Tibial nerve (tissue), 4 donors: ENCODE measurements at regions not wholly inside any gene's neighbourhood (a gene's known extent, or its start where the extent isn't known, plus 50 kb on each side); places are given as distances from the start of the nearest gene placed in this dataset.

ENCODE experiments used
- CTCF ChIP-seq, 5 experiments: fragments of 200-600 bp in 3 of 5; fragments of 450-650 bp in 2 of 5; sonication (generic) in 3 of 5; IDR thresholded peaks; one replicate each; pipeline ENCODE4 v1.5.1; 2016 to 2019; ENCODE audit warnings: antibody characterized with exemption in 5 of 5, mild to moderate bottlenecking in 3 of 5, moderate library complexity in 2 of 5
- EP300 ChIP-seq, 2 donors: sonication (generic); formaldehyde crosslinking; IDR thresholded peaks; one replicate each; pipeline ENCODE4 v1.6.1; 2017; ENCODE audit warnings: antibody characterized with exemption in 2 of 2, mild to moderate bottlenecking in 1 of 2
- POLR2A ChIP-seq, 2 donors: fragments of 450-650 bp; IDR thresholded peaks; one replicate each; pipeline ENCODE4 v1.6.1; 2017; ENCODE audit warnings: antibody characterized with exemption in 2 of 2, mild to moderate bottlenecking in 2 of 2, moderate library complexity in 2 of 2

- no peak for TF ChIP-seq CTCF (IDR thresholded peaks at IDR 0.05)
- TF ChIP-seq EP300 (IDR thresholded peaks at IDR 0.05), result no peak
- no peak for TF ChIP-seq POLR2A (IDR thresholded peaks at IDR 0.05)
Measured at GRCh38 chr5:44943647-44944046, 134.9 kb downstream of the MRPS30 start.
